Activated naive CD4-positive, alpha-beta T cell treated with anti-CD3 and anti-CD28 coated beads, Interleukin-2, amount 10 ng/mL, durations not matched to agents 7 days and 5 days (primary cell): ENCODE measurements at regions not wholly inside any gene's neighbourhood (a gene's known extent, or its start where the extent isn't known, plus 50 kb on each side); places are given as distances from the start of the nearest gene placed in this dataset.
"Not testable (repeated sequence)": the region's sequence is repeated elsewhere in the genome, so short reads cannot be mapped to it uniquely, and the experiment has no call there.

Source experiments
- CTCF ChIA-PET: fragments of 350-600 bp; sonication (Branson Sonifier 250); formaldehyde crosslinking; loops from one replicate; lab custom pipeline; 2021; ENCODE audit warnings: antibody characterized with exemption; lab: Charles Lee
- DNase-seq: peaks from one replicate; pipeline ENCODE4 v3.0.0-alpha.2; 2020
- H3K27ac Mint-ChIP-seq: one replicate; pipeline ENCODE4 v1.8.0; 2021; ENCODE audit warnings: mild to moderate bottlenecking, moderate library complexity, mixed read lengths
- H3K27me3 Mint-ChIP-seq: one replicate; pipeline ENCODE4 v1.8.0; 2021; ENCODE audit warnings: mild to moderate bottlenecking, mixed read lengths
- H3K36me3 Mint-ChIP-seq: one replicate; pipeline ENCODE4 v1.8.0; 2021; ENCODE audit warnings: mixed read lengths
- H3K4me1 Mint-ChIP-seq: one replicate; pipeline ENCODE4 v1.8.0; 2021; ENCODE audit warnings: mixed read lengths
- H3K4me3 Mint-ChIP-seq: one replicate; pipeline ENCODE4 v1.8.0; 2021; ENCODE audit warnings: mild to moderate bottlenecking, moderate library complexity, mixed read lengths
- H3K9me3 Mint-ChIP-seq: one replicate; pipeline ENCODE4 v1.8.0; 2021; ENCODE audit warnings: mixed read lengths

- CTCF ChIA-PET, result no interaction called here
- H3K9me3 Mint-ChIP-seq, result peaks cover 2% of the 10 kb centered on the region
- H3K27ac Mint-ChIP-seq, result no peak overlapping the region
These were observed 318.8 kb upstream of the DEPDC1 start for GRCh38 chr1:68815632-68816031.

GRCh38 chr1:68817505-68818210, 320.8 kb upstream of the DEPDC1 start:
- H3K27ac Mint-ChIP-seq, H3K4me3 Mint-ChIP-seq, CTCF ChIA-PET: not testable (repeated sequence)

More at GRCh38 chr1:68815632-68816031, 318.8 kb upstream of the DEPDC1 start:
- Mint-ChIP-seq H3K27me3 (no peaks in the 10 kb centered on the region), H3K36me3 (no peaks in the 10 kb centered on the region), H3K4me1 (no peaks in the 10 kb centered on the region), H3K4me3 (no peak overlapping the region)
- no peak for DNase-seq

GRCh38 chr1:68819190-68819829, 322.4 kb upstream of the DEPDC1 start:
- H3K36me3 Mint-ChIP-seq, result no peaks in the 10 kb centered on the region
- H3K4me3 Mint-ChIP-seq, result no peak overlapping the region
- H3K4me1 Mint-ChIP-seq, result no peaks in the 10 kb centered on the region
- DNase-seq, result no peak
- no peaks in the 10 kb centered on the region for H3K27me3 Mint-ChIP-seq
- H3K27ac Mint-ChIP-seq, result no peak overlapping the region
- CTCF ChIA-PET, result no interaction called here
- H3K9me3 Mint-ChIP-seq, result peaks cover 1% of the 10 kb centered on the region

More at GRCh38 chr1:68817505-68818210, 320.8 kb upstream of the DEPDC1 start:
- not testable (repeated sequence) for H3K27me3 Mint-ChIP-seq, H3K4me1 Mint-ChIP-seq, H3K9me3 Mint-ChIP-seq, DNase-seq, H3K36me3 Mint-ChIP-seq

- CTCF ChIA-PET, result no interaction called here
- Mint-ChIP-seq H3K27ac (no peak overlapping the region), H3K27me3 (no peaks in the 10 kb centered on the region), H3K4me1 (no peaks in the 10 kb centered on the region), H3K9me3 (peaks cover 1% of the 10 kb centered on the region), H3K4me3 (no peak overlapping the region), H3K36me3 (no peaks in the 10 kb centered on the region)
- no peak for DNase-seq
These were observed 323.3 kb upstream of the DEPDC1 start for GRCh38 chr1:68820151-68820550.

- CTCF ChIA-PET, result no interaction called here
- Mint-ChIP-seq H3K9me3 (peaks cover 9% of the 10 kb centered on the region), H3K27ac (no peak overlapping the region), H3K4me1 (no peaks in the 10 kb centered on the region), H3K4me3 (no peak overlapping the region), H3K27me3 (no peaks in the 10 kb centered on the region), H3K36me3 (no peaks in the 10 kb centered on the region)
- no peak for DNase-seq
These were observed 330.0 kb upstream of the DEPDC1 start for GRCh38 chr1:68826836-68827235.

- Mint-ChIP-seq H3K36me3 (no peaks in the 10 kb centered on the region), H3K4me3 (no peak overlapping the region)
These were observed 330.4 kb upstream of the DEPDC1 start for GRCh38 chr1:68827261-68827660.

GRCh38 chr1:68828013-68828412, 331.1 kb upstream of the DEPDC1 start:
- peaks cover 9% of the 10 kb centered on the region for H3K9me3 Mint-ChIP-seq
- no peak overlapping the region for H3K4me3 Mint-ChIP-seq
- no peaks in the 10 kb centered on the region for H3K36me3 Mint-ChIP-seq
- DNase-seq, result no peak
- H3K27ac Mint-ChIP-seq, result no peak overlapping the region
- CTCF ChIA-PET, result no interaction called here
- no peaks in the 10 kb centered on the region for H3K4me1 Mint-ChIP-seq
- no peaks in the 10 kb centered on the region for H3K27me3 Mint-ChIP-seq

More at GRCh38 chr1:68827261-68827660, 330.4 kb upstream of the DEPDC1 start:
- H3K27me3 Mint-ChIP-seq, result no peaks in the 10 kb centered on the region
- H3K4me1 Mint-ChIP-seq, result no peaks in the 10 kb centered on the region
- H3K27ac Mint-ChIP-seq, result no peak overlapping the region
- no peak for DNase-seq
- CTCF ChIA-PET, result no interaction called here
- H3K9me3 Mint-ChIP-seq, result peaks cover 9% of the 10 kb centered on the region

GRCh38 chr1:68831281-68831680, 334.4 kb upstream of the DEPDC1 start:
- Mint-ChIP-seq H3K9me3 (peaks cover 12% of the 10 kb centered on the region), H3K36me3 (no peaks in the 10 kb centered on the region), H3K4me1 (no peaks in the 10 kb centered on the region), H3K27ac (no peak overlapping the region), H3K27me3 (no peaks in the 10 kb centered on the region), H3K4me3 (no peak overlapping the region)
- CTCF ChIA-PET, result no interaction called here
- DNase-seq, result no peak

GRCh38 chr1:68848017-68848416, 351.1 kb upstream of the DEPDC1 start:
- H3K36me3 Mint-ChIP-seq, result no peaks in the 10 kb centered on the region
- no peak overlapping the region for H3K4me3 Mint-ChIP-seq
- DNase-seq, result no peak
- no peaks in the 10 kb centered on the region for H3K4me1 Mint-ChIP-seq
- H3K27ac Mint-ChIP-seq, result no peak overlapping the region
- no peaks in the 10 kb centered on the region for H3K27me3 Mint-ChIP-seq
- peaks cover 6% of the 10 kb centered on the region for H3K9me3 Mint-ChIP-seq
- CTCF ChIA-PET, result no interaction called here

GRCh38 chr1:68868606-68869005, 371.7 kb upstream of the DEPDC1 start:
- DNase-seq, result no peak
- no peaks in the 10 kb centered on the region for H3K36me3 Mint-ChIP-seq
- no peaks in the 10 kb centered on the region for H3K4me1 Mint-ChIP-seq
- CTCF ChIA-PET, result no interaction called here
- H3K9me3 Mint-ChIP-seq, result peaks cover 13% of the 10 kb centered on the region
- H3K27me3 Mint-ChIP-seq, result no peaks in the 10 kb centered on the region
- H3K4me3 Mint-ChIP-seq, result no peak overlapping the region
- H3K27ac Mint-ChIP-seq, result no peak overlapping the region

GRCh38 chr1:68873144-68873543, 376.3 kb upstream of the DEPDC1 start:
- H3K4me1 Mint-ChIP-seq, result no peaks in the 10 kb centered on the region
- CTCF ChIA-PET, result no interaction called here
- H3K9me3 Mint-ChIP-seq, result peaks cover 2% of the 10 kb centered on the region
- no peak overlapping the region for H3K27ac Mint-ChIP-seq
- no peak for DNase-seq
- H3K4me3 Mint-ChIP-seq, result no peak overlapping the region
- no peaks in the 10 kb centered on the region for H3K36me3 Mint-ChIP-seq
- no peaks in the 10 kb centered on the region for H3K27me3 Mint-ChIP-seq

- H3K27ac Mint-ChIP-seq, H3K27me3 Mint-ChIP-seq, H3K36me3 Mint-ChIP-seq, H3K4me1 Mint-ChIP-seq, H3K4me3 Mint-ChIP-seq, H3K9me3 Mint-ChIP-seq, DNase-seq, CTCF ChIA-PET: not testable (repeated sequence)
These were observed 384.7 kb upstream of the DEPDC1 start for GRCh38 chr1:68881330-68882194.

- Mint-ChIP-seq H3K27ac (no peak overlapping the region), H3K27me3 (no peaks in the 10 kb centered on the region), H3K4me1 (no peaks in the 10 kb centered on the region), H3K9me3 (peaks cover 2% of the 10 kb centered on the region), H3K36me3 (no peaks in the 10 kb centered on the region), H3K4me3 (no peak overlapping the region)
- CTCF ChIA-PET, result no interaction called here
- no peak for DNase-seq
These were observed 392.6 kb upstream of the DEPDC1 start for GRCh38 chr1:68889471-68889870.

- no peak overlapping the region for H3K27ac Mint-ChIP-seq
- no peak for DNase-seq
- peaks cover 3% of the 10 kb centered on the region for H3K9me3 Mint-ChIP-seq
- no peaks in the 10 kb centered on the region for H3K4me1 Mint-ChIP-seq
- H3K36me3 Mint-ChIP-seq, result no peaks in the 10 kb centered on the region
- H3K4me3 Mint-ChIP-seq, result no peak overlapping the region
- no peaks in the 10 kb centered on the region for H3K27me3 Mint-ChIP-seq
- CTCF ChIA-PET, result no interaction called here
These were observed 393.9 kb upstream of the DEPDC1 start for GRCh38 chr1:68890736-68891135.
